ENCODE measurements at regions not wholly inside any gene's neighbourhood (a gene's known extent, or its start where the extent isn't known, plus 50 kb on each side); places are given as distances from the start of the nearest gene placed in this dataset.

GRCh38 chr2:19150726-19151125, 207.7 kb downstream of the OSR1 start (continued):
- TF ChIP-seq SP140L (CRISPR knock-in tag; IDR thresholded peaks at IDR 0.05; ENCODE audit: borderline replicate concordance) (no peak), GTF2F1 (IDR thresholded peaks at IDR 0.05; ENCODE audit: low read length) (no peak)

- H3K9me3 ChIP-seq (ENCODE audit: low read length), result peaks cover 23% of the 10 kb centered on the region
- FAIRE-seq, result no peak
- intact Hi-C loops (cut with micrococcal nuclease; ENCODE audit: unreplicated experiment), result loop anchor here (10.0 kb wide), 1 partner anchor 392 kb away; no protein-coding TSS in a partner anchor
Observed at GRCh38 chr2:19146867-19147266, 211.6 kb downstream of the OSR1 start.

More at GRCh38 chr2:19146867-19147266, 211.6 kb downstream of the OSR1 start:
- Histone ChIP-seq H3K27ac (ENCODE audit: extremely low read length, insufficient read depth, low read length) (no peak overlapping the region), H3K9ac (ENCODE audit: insufficient read depth, low read depth, low read length) (no peak overlapping the region), H3K27me3 (ENCODE audit: control insufficient read depth in 1 of 2, insufficient read depth in 2 of 2, low read length in 2 of 2) (no peaks in the 10 kb centered on the region), H4K20me1 (ENCODE audit: insufficient read depth, low read length) (no peaks in the 10 kb centered on the region), H3K4me2 (ENCODE audit: low read depth, low read length) (no peak overlapping the region), H3K79me2 (ENCODE audit: insufficient read depth, low read length) (no peaks in the 10 kb centered on the region), H3K36me3 (replicated peaks in 1 of 2; ENCODE audit: control insufficient read depth in 1 of 2, insufficient read depth in 2 of 2, low read length in 2 of 2) (no peaks in the 10 kb centered on the region), H3K4me1 (ENCODE audit: insufficient read depth, low read length) (peaks cover under 1% of the 10 kb centered on the region; the same call in 1 of the 2 replicates), H2AFZ (ENCODE audit: low read length) (no peak overlapping the region), H3K4me3 (replicated peaks in 1 of 3; ENCODE audit: insufficient read depth in 1 of 3, low read depth in 2 of 3, low read length in 3 of 3) (no peak overlapping the region)
- DNase-seq (ENCODE audit: low spot score), result no peak
- TF ChIP-seq PHF5A (CRISPR knock-in tag; IDR thresholded peaks at IDR 0.05; ENCODE audit: low read depth, unreplicated experiment) (no peak), ATF7-NPFF (CRISPR knock-in tag; IDR thresholded peaks at IDR 0.05; ENCODE audit: low read depth) (no peak), ZSCAN30 (CRISPR knock-in tag; IDR thresholded peaks at IDR 0.05) (no peak), ZNF281 (CRISPR knock-in tag; IDR thresholded peaks at IDR 0.05; ENCODE audit: borderline replicate concordance) (no peak), ZSCAN5A (CRISPR knock-in tag; IDR thresholded peaks at IDR 0.05; ENCODE audit: borderline replicate concordance) (no peak), HNRNPK (IDR thresholded peaks at IDR 0.05; ENCODE audit: low read depth, low read length, poor library complexity, severe bottlenecking) (peak; percentile 81), RELA (CRISPR knock-in tag; IDR thresholded peaks at IDR 0.05) (no peak)
- CTCF ChIA-PET (ENCODE audit: low intra/inter-chr PET ratio, low total read pairs), result no interaction called here
- in situ Hi-C loops (cut with HindIII; ENCODE audit: extremely low pct_ligation_motif_present, low pct_unique_long_range_greater_than_20kb), result no loop called here
- no TSS peak for BruUV-seq (replicated peaks)
- no peak for ATAC-seq
- WGBS (ENCODE audit: low lambda C conversion rate), result 32% methylated on average over 1 of the region's 1 CpG
- POLR2A ChIA-PET, result no interaction called here
